DMS153 treated with DMSO at 0.1 percent for 48 hours (cell line): ENCODE measurements at regions not wholly inside any gene's neighbourhood (a gene's known extent, or its start where the extent isn't known, plus 50 kb on each side); places are given as distances from the start of the nearest gene placed in this dataset.

Experiments used
- DNase-seq: peaks from one replicate; lab custom pipeline; 2025; ENCODE audit not compliant: unreplicated experiment; lab: John Stamatoyannopoulos, UW

DNA sequence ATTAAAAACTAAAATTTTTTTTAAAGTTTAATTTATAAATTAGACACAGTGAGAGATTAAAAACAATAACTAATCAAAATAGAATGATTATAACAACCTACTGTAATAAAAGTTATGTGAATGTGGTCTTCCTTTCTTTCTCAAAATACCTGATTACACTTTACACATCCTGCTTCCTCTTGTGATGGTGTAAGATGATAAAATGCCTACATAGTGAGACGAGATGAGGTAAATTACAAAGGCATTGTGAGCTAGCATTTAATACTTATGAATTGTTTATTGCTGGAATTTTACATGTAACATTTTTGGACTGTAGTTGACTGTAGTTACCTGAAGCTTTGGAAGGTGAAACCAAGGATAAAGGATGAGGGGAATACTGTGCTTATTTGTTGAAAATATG, 94.2 kb upstream of the CLEC14A start:
- DNase-seq = no peak

DNA sequence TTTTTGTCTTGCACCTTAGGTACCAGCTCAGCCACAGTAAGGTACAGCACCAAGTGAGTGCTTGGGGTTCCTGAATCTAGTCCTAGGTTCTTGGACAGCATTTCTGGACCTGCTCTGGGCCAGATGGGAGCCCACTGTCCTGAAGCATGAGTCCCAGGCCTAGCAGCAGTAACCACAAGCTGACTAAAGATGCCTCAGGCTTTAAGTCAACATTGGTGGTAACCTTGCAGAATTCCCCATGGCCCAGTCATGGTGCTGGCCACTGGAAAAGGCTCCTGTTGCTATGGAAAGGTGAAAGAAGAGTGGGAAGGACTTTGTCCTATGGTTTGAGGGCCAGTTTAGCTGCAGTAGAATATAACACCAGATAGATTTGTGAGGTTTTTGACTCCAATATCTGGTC, 86.9 kb upstream of the CLEC14A start:
- no peak for DNase-seq

DNA sequence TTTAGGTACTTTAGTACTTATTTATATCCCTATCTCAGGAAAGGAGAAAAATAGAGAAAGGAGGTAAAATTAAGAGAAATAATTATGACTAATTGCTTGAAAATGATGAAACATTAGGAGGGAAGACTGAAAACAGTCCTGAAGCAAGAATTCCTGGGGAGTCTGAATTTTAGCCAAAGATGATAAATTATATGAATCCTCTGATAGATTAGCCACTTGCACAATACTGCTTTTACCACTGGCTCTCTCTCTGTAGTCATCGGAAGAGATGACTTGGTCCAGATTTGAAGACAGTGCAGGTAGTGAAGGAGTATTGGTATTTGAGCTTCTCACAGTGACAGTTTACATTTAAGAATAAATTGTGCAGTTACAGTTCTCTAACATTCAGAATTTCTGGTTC, 83.8 kb upstream of the CLEC14A start:
- DNase-seq = no peak

DNA sequence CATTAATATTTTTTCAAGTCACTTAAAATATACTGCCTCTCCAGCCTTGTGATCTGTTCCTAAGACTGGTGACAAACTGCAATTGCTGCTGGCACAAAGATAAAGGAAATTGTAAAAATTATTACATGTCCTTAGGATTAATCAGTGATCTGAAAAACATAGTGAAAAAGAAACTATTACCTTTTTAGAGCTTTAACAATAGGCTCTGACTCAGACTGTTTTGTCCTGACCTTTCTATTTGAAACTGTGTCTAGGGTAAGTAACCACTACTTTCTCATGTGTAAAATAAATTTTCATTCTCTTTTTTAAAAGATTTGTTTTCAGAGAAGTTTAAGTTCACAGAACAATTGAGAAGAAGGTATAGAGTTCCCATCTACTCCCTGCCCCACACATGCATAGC, 80.4 kb upstream of the CLEC14A start:
- no peak for DNase-seq

DNA sequence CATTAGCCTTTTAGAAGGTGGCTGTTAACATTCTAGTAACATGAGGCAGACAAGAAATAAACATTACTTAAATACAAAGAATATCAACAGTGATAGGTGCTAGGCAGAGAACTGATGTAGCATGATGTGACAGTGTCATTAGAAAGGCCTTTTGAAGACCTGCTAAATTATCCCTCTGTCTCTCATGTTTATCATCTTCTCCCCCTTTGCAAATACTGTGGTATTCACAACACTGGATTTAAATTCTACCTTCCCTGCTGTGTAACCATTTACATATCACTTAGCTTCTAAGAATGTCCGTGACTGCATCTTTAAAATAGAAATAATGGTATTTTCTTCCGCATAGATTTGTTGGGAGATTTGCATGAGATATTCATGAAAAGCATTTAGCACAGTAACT, 74.4 kb upstream of the CLEC14A start:
- DNase-seq = no peak

DNA sequence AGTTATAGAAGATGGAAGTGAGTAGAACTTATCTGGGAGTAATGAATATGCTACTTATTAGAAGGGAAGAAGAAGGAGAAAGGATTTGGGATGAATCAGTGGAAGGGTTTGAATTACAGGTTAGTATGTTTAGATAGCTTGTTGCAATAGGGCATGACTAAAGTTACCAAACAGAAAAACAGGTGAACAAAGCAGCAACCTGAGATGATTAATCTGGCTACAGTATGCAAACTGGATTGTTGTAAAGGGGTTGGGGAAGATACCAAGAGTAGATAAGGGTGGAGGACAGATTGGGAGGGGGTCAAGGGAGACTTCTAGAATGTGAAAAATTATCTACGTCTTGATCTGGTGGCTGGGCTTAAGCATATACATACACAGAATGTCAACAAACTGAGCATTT, 73.4 kb upstream of the CLEC14A start:
- no peak for DNase-seq

DNA sequence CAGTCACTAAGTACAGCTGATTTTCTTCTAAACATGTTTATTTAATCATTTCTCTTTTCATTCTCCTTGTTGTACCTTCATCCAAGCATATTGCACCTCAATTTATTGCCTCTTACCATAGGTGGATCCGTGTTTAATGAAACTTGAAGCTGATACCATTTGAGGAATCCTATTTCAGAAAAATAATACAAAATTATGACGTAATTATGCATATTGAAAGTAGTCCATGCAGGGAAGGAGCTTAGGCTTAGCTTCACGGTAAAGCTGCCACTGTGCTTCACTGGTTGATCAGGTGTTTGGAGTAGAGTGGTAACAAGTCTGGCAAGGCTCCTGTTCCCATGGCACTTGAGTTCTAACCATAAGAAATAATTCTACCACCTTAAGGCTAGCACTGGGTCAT, 61.0 kb upstream of the CLEC14A start:
- no peak for DNase-seq

DNA sequence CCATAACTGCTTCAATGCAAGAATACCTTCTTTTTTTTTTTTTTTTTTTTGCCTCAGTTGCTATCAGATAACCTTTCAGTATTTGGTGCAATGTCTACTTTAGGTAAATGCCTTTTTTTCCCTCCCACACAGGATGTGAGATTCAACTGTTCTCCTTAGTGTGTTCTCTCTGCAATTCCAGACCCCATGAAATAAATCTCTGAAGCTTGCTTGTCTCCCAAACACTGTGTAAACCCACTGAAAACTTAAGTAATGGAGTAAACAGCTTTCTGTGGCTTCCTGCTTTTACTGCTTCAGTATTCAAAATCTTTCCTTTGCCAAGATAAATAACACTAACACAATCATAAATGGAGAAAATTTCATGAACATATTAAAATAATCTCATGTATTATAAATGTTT, 55.8 kb upstream of the CLEC14A start:
- no peak for DNase-seq

DNA sequence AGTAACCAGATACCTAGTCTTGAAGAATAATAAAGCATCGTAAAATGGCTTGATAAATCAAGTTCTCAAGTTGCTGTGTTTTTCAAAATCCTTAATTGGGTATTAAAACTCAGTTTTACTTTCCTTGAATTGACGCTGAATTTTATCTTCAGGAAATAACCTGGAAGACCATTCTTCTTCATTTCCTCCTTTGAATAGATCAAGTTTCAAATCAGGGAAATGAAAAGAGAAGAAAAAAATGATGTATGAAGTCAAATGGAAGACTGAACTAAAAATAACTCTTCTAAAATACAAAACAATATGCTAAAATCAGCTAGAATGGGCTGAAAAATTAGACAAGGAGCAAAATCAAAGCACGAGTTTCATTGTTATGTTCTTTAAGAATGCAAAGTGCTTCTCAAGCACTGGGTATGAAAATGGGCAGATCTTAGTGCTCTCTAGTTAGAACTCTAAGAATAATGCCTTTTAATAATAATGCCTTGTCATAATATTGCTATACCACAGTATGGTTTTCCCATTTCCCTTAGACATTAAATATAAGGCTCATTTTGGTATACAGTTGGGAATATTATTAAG, 54.6 kb upstream of the CLEC14A start:
- no peak for DNase-seq

DNA sequence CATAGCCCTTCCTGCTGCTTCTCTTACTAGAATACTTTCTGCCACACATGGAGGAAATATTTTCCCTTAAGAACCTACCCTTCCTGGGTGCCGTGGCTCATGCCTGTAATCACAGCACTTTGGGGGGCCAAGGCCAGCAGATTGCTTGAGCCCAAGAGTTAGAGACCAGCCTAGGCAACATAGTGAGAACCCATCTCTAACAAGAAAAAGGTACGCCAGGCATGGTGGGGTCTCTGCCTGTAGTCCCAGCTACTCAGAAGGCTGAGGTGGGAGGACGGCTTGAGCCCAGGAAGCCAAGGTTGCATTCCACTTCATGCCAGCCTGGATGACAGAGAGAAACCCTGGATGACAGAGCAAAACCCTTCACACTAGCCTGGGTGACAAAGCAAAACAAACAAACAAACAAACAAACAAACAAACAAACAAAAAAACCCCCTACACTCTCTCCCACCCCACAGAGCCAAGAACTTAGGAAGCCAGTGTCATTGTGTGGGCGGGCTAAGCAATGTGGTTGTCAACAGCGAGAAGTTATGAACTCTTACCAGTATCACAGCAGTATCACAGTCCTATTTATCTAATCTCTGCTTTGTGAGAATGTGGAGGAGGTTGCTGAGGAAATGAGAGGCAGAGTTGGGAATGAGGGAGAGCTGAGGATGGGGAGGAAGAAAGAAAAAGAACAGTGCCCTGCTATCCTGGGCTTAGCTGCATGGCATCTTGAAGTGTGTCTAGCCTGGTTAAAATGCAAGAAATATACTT, 53.8 kb upstream of the CLEC14A start:
- no peak for DNase-seq
